ENCODE measurements at regions not wholly inside any gene's neighbourhood (a gene's known extent, or its start where the extent isn't known, plus 50 kb on each side); places are given as distances from the start of the nearest gene placed in this dataset.

- no peak for DNase-seq (ENCODE audit: low spot score in 2 of 2, unreplicated experiment in 2 of 2)
- H3K27me3 Mint-ChIP-seq (ENCODE audit: low read depth) = peaks cover 1% of the 10 kb centered on the region
- no peaks in the 10 kb centered on the region for H3K36me3 Mint-ChIP-seq
- H3K4me3 Mint-ChIP-seq = no peak overlapping the region
- no peak for TF ChIP-seq CTCF (IDR thresholded peaks at IDR 0.05; ENCODE audit: unreplicated experiment)
- no peak overlapping the region for H3K27ac Mint-ChIP-seq
- H3K9me3 Mint-ChIP-seq = no peaks in the 10 kb centered on the region
- no peaks in the 10 kb centered on the region for H3K4me1 Mint-ChIP-seq
Observed at GRCh38 chr16:48099455-48099854, 56.3 kb downstream of the ABCC12 start.

GRCh38 chr16:48098472-48098871 is 57.3 kb downstream of the ABCC12 start:
- Mint-ChIP-seq H3K27ac (no peak overlapping the region), H3K36me3 (no peaks in the 10 kb centered on the region), H3K9me3 (no peaks in the 10 kb centered on the region), H3K4me1 (no peaks in the 10 kb centered on the region), H3K4me3 (no peak overlapping the region), H3K27me3 (ENCODE audit: low read depth) (peaks cover 5% of the 10 kb centered on the region)
- no peak for TF ChIP-seq CTCF (IDR thresholded peaks at IDR 0.05; ENCODE audit: unreplicated experiment)
- DNase-seq (ENCODE audit: low spot score in 2 of 2, unreplicated experiment in 2 of 2) = no peak

- no peaks in the 10 kb centered on the region for H3K36me3 Mint-ChIP-seq
- H3K4me3 Mint-ChIP-seq = no peak overlapping the region
- no peaks in the 10 kb centered on the region for H3K4me1 Mint-ChIP-seq
- no peak overlapping the region for H3K27ac Mint-ChIP-seq
- no peak for TF ChIP-seq CTCF (IDR thresholded peaks at IDR 0.05; ENCODE audit: unreplicated experiment)
- no peak for DNase-seq (ENCODE audit: low spot score in 2 of 2, unreplicated experiment in 2 of 2)
- H3K9me3 Mint-ChIP-seq = no peaks in the 10 kb centered on the region
- peaks cover 26% of the 10 kb centered on the region for H3K27me3 Mint-ChIP-seq (ENCODE audit: low read depth)
Observed at GRCh38 chr16:48091117-48091516, 64.7 kb downstream of the ABCC12 start.

GRCh38 chr16:48089053-48089792 is 66.6 kb downstream of the ABCC12 start:
- Mint-ChIP-seq H3K36me3 (no peaks in the 10 kb centered on the region), H3K9me3 (no peaks in the 10 kb centered on the region), H3K27ac (no peak overlapping the region), H3K4me3 (no peak overlapping the region), H3K4me1 (no peaks in the 10 kb centered on the region), H3K27me3 (ENCODE audit: low read depth) (peaks cover 33% of the 10 kb centered on the region)
- DNase-seq (ENCODE audit: low spot score in 2 of 2, unreplicated experiment in 2 of 2) = no peak
- no peak for TF ChIP-seq CTCF (IDR thresholded peaks at IDR 0.05; ENCODE audit: unreplicated experiment)

- Mint-ChIP-seq H3K4me3 (no peak overlapping the region), H3K27me3 (ENCODE audit: low read depth) (peaks cover 32% of the 10 kb centered on the region), H3K9me3 (no peaks in the 10 kb centered on the region), H3K4me1 (no peaks in the 10 kb centered on the region), H3K36me3 (no peaks in the 10 kb centered on the region), H3K27ac (no peak overlapping the region)
- no peak for DNase-seq (ENCODE audit: low spot score in 2 of 2, unreplicated experiment in 2 of 2)
- TF ChIP-seq CTCF (IDR thresholded peaks at IDR 0.05; ENCODE audit: unreplicated experiment) = no peak
Observed at GRCh38 chr16:48087639-48088038, 68.2 kb downstream of the ABCC12 start.
